CD8-positive, alpha-beta memory T cell (primary cell): ENCODE measurements at regions not wholly inside any gene's neighbourhood (a gene's known extent, or its start where the extent isn't known, plus 50 kb on each side); places are given as distances from the start of the nearest gene placed in this dataset.

Source experiments
- CTCF ChIA-PET: fragments of 350-600 bp; sonication (Branson Sonifier 250); formaldehyde crosslinking; loops from one replicate; lab custom pipeline; 2021; ENCODE audit warnings: antibody characterized with exemption; lab: Charles Lee
- POLR2A ChIA-PET: fragments of 350-600 bp; sonication (Branson Sonifier 250); formaldehyde crosslinking; loops from one replicate; lab custom pipeline; 2021; ENCODE audit warnings: antibody characterized with exemption; lab: Charles Lee
- DNase-seq, 5 donors: peaks; one replicate each; pipeline versions ENCODE4 v3.0.0 to v3.0.0-alpha.2; 2020 to 2022; ENCODE audit warnings: mixed read lengths in 1 of 5
- H3K27ac ChIP-seq: one replicate; pipeline ENCODE4 v1.7.0; 2013; ENCODE audit warnings: low read depth, mild to moderate bottlenecking, low read length, moderate library complexity
- H3K27me3 ChIP-seq: 2 replicates; pipeline ENCODE4 v1.7.0; 2013; ENCODE audit warnings: low read length, mild to moderate bottlenecking; ENCODE audit not compliant: insufficient read depth, poor library complexity, severe bottlenecking
- H3K36me3 ChIP-seq: 2 replicates; pipeline ENCODE4 v1.7.0; 2013; ENCODE audit warnings: mild to moderate bottlenecking, low read length, moderate library complexity; ENCODE audit not compliant: insufficient read depth
- H3K4me1 ChIP-seq: 2 replicates; pipeline ENCODE4 v1.7.0; 2013; ENCODE audit warnings: mild to moderate bottlenecking, low read length, moderate library complexity; ENCODE audit not compliant: insufficient read depth
- H3K4me3 ChIP-seq: 2 replicates; pipeline ENCODE4 v1.7.0; 2013; ENCODE audit warnings: mild to moderate bottlenecking, low read length
- H3K9me3 ChIP-seq: 2 replicates; pipeline ENCODE4 v1.7.0; 2013; ENCODE audit warnings: mild to moderate bottlenecking, low read length
- H3K27ac Mint-ChIP-seq, 8 donors: one replicate each; pipeline ENCODE4 v1.8.0; 2020 to 2021; ENCODE audit warnings: mixed read lengths in 8 of 8, mild to moderate bottlenecking in 6 of 8, inconsistent platforms in 3 of 8, moderate library complexity in 3 of 8
- H3K27me3 Mint-ChIP-seq, 2 donors: one replicate each; pipeline ENCODE4 v1.8.0; 2020 to 2021; ENCODE audit warnings: mixed read lengths in 2 of 2, mild to moderate bottlenecking in 1 of 2, moderate library complexity in 1 of 2
- H3K36me3 Mint-ChIP-seq, 3 donors: one replicate each; pipeline ENCODE4 v1.8.0; 2020 to 2021; ENCODE audit warnings: mixed read lengths in 3 of 3, inconsistent platforms in 1 of 3, mild to moderate bottlenecking in 1 of 3
- H3K4me1 Mint-ChIP-seq, 3 donors: one replicate each; pipeline ENCODE4 v1.8.0; 2020 to 2021; ENCODE audit warnings: mixed read lengths in 3 of 3, inconsistent platforms in 1 of 3, mild to moderate bottlenecking in 1 of 3
- H3K4me3 Mint-ChIP-seq, 7 donors: one replicate each; pipeline ENCODE4 v1.8.0; 2020 to 2021; ENCODE audit warnings: mixed read lengths in 7 of 7, mild to moderate bottlenecking in 6 of 7, moderate library complexity in 4 of 7, inconsistent platforms in 2 of 7
- H3K9me3 Mint-ChIP-seq, 5 donors: one replicate each; pipeline ENCODE4 v1.8.0; 2020 to 2022; ENCODE audit warnings: mixed read lengths in 5 of 5, mild to moderate bottlenecking in 3 of 5, moderate library complexity in 2 of 5, inconsistent platforms in 1 of 5

GRCh38 chrX:20974326-20974725, 399.9 kb upstream of the CNKSR2 start:
- no peak for DNase-seq
- peaks cover 0 to 6% of the 10 kb centered on the region in 2 donors for H3K27me3 Mint-ChIP-seq
- ChIA-PET CTCF (no interaction called here), POLR2A (no interaction called here)
- Histone ChIP-seq H3K27ac (no peak overlapping the region), H3K4me3 (no peak overlapping the region), H3K27me3 (no peaks in the 10 kb centered on the region), H3K36me3 (no peaks in the 10 kb centered on the region), H3K9me3 (no peaks in the 10 kb centered on the region), H3K4me1 (no peaks in the 10 kb centered on the region)
- H3K4me3 Mint-ChIP-seq = no peak overlapping the region
- H3K27ac Mint-ChIP-seq = no peak overlapping the region
- no peaks in the 10 kb centered on the region for H3K36me3 Mint-ChIP-seq
- peaks cover 0 to 3% (median 0%) of the 10 kb centered on the region in 5 donors for H3K9me3 Mint-ChIP-seq
- H3K4me1 Mint-ChIP-seq = no peaks in the 10 kb centered on the region

- Mint-ChIP-seq H3K4me1 (no peaks in the 10 kb centered on the region), H3K4me3 (no peak overlapping the region), H3K9me3 (no peaks in the 10 kb centered on the region), H3K27me3 (peaks cover 0 to 6% of the 10 kb centered on the region in 2 donors), H3K27ac (no peak overlapping the region), H3K36me3 (no peaks in the 10 kb centered on the region)
- Histone ChIP-seq H3K9me3 (no peaks in the 10 kb centered on the region), H3K4me1 (no peaks in the 10 kb centered on the region), H3K27ac (no peak overlapping the region), H3K27me3 (no peaks in the 10 kb centered on the region), H3K36me3 (no peaks in the 10 kb centered on the region), H3K4me3 (no peak overlapping the region)
- DNase-seq = no peak
- ChIA-PET POLR2A (no interaction called here), CTCF (no interaction called here)
Measured at GRCh38 chrX:20973038-20973437, 401.2 kb upstream of the CNKSR2 start.

- no peaks in the 10 kb centered on the region for H3K36me3 Mint-ChIP-seq
- ChIA-PET CTCF (no interaction called here), POLR2A (no interaction called here)
- DNase-seq = no peak
- H3K27me3 Mint-ChIP-seq = peaks cover 0 to 3% of the 10 kb centered on the region in 2 donors
- H3K9me3 ChIP-seq = no peaks in the 10 kb centered on the region
- no peak overlapping the region for H3K27ac ChIP-seq
- H3K36me3 ChIP-seq = no peaks in the 10 kb centered on the region
- H3K27me3 ChIP-seq = no peaks in the 10 kb centered on the region
- H3K4me3 Mint-ChIP-seq = no peak overlapping the region
- H3K4me1 Mint-ChIP-seq = no peaks in the 10 kb centered on the region
- no peak overlapping the region for H3K4me3 ChIP-seq
- H3K9me3 Mint-ChIP-seq = no peaks in the 10 kb centered on the region
- H3K4me1 ChIP-seq = no peaks in the 10 kb centered on the region
- no peak overlapping the region for H3K27ac Mint-ChIP-seq
Measured at GRCh38 chrX:20971250-20971649, 403.0 kb upstream of the CNKSR2 start.

- no peaks in the 10 kb centered on the region for H3K36me3 Mint-ChIP-seq
- H3K27ac Mint-ChIP-seq = no peak overlapping the region
- peaks cover 0 to 3% of the 10 kb centered on the region in 2 donors for H3K27me3 Mint-ChIP-seq
- Histone ChIP-seq H3K36me3 (no peaks in the 10 kb centered on the region), H3K4me1 (no peaks in the 10 kb centered on the region), H3K27me3 (no peaks in the 10 kb centered on the region), H3K27ac (no peak overlapping the region), H3K9me3 (no peaks in the 10 kb centered on the region), H3K4me3 (no peak overlapping the region)
- no peak overlapping the region for H3K4me3 Mint-ChIP-seq
- ChIA-PET CTCF (no interaction called here), POLR2A (no interaction called here)
- no peaks in the 10 kb centered on the region for H3K9me3 Mint-ChIP-seq
- no peak for DNase-seq
- H3K4me1 Mint-ChIP-seq = no peaks in the 10 kb centered on the region
Measured at GRCh38 chrX:20969565-20969964, 404.7 kb upstream of the CNKSR2 start.

GRCh38 chrX:20968996-20969395, 405.2 kb upstream of the CNKSR2 start:
- CTCF ChIA-PET = no interaction called here
- Mint-ChIP-seq H3K27me3 (peaks cover 0 to 3% of the 10 kb centered on the region in 2 donors), H3K36me3 (no peaks in the 10 kb centered on the region), H3K27ac (no peak overlapping the region), H3K9me3 (no peaks in the 10 kb centered on the region), H3K4me3 (no peak overlapping the region), H3K4me1 (no peaks in the 10 kb centered on the region)
- H3K4me3 ChIP-seq = no peak overlapping the region
- no peaks in the 10 kb centered on the region for H3K36me3 ChIP-seq
- H3K27me3 ChIP-seq = no peaks in the 10 kb centered on the region
- no peak overlapping the region for H3K27ac ChIP-seq
- POLR2A ChIA-PET = no interaction called here
- H3K4me1 ChIP-seq = no peaks in the 10 kb centered on the region
- H3K9me3 ChIP-seq = no peaks in the 10 kb centered on the region
- no peak for DNase-seq

GRCh38 chrX:20967725-20968124, 406.5 kb upstream of the CNKSR2 start:
- Mint-ChIP-seq H3K4me1 (no peaks in the 10 kb centered on the region), H3K9me3 (no peaks in the 10 kb centered on the region), H3K27me3 (peaks cover 0 to 3% of the 10 kb centered on the region in 2 donors), H3K36me3 (no peaks in the 10 kb centered on the region), H3K4me3 (no peak overlapping the region), H3K27ac (no peak overlapping the region)
- Histone ChIP-seq H3K4me3 (no peak overlapping the region), H3K27me3 (no peaks in the 10 kb centered on the region), H3K27ac (no peak overlapping the region), H3K36me3 (no peaks in the 10 kb centered on the region), H3K4me1 (no peaks in the 10 kb centered on the region), H3K9me3 (no peaks in the 10 kb centered on the region)
- ChIA-PET POLR2A (no interaction called here), CTCF (no interaction called here)
- DNase-seq = no peak

- CTCF ChIA-PET = no interaction called here
- H3K4me3 ChIP-seq = no peak overlapping the region
- POLR2A ChIA-PET = no interaction called here
- no peaks in the 10 kb centered on the region for H3K9me3 Mint-ChIP-seq
- no peaks in the 10 kb centered on the region for H3K27me3 Mint-ChIP-seq
- H3K9me3 ChIP-seq = no peaks in the 10 kb centered on the region
- no peaks in the 10 kb centered on the region for H3K4me1 ChIP-seq
- H3K36me3 Mint-ChIP-seq = no peaks in the 10 kb centered on the region
- H3K36me3 ChIP-seq = no peaks in the 10 kb centered on the region
- no peak overlapping the region for H3K27ac ChIP-seq
- no peaks in the 10 kb centered on the region for H3K4me1 Mint-ChIP-seq
- H3K27me3 ChIP-seq = no peaks in the 10 kb centered on the region
- DNase-seq = no peak
- H3K27ac Mint-ChIP-seq = no peak overlapping the region
- no peak overlapping the region for H3K4me3 Mint-ChIP-seq
Measured at GRCh38 chrX:20965270-20966044, 408.8 kb upstream of the CNKSR2 start.

GRCh38 chrX:20954014-20954413, 420.2 kb upstream of the CNKSR2 start:
- Mint-ChIP-seq H3K9me3 (peaks cover 0 to 5% (median 0%) of the 10 kb centered on the region in 5 donors), H3K4me1 (no peaks in the 10 kb centered on the region), H3K27me3 (no peaks in the 10 kb centered on the region), H3K27ac (no peak overlapping the region), H3K4me3 (no peak overlapping the region), H3K36me3 (no peaks in the 10 kb centered on the region)
- Histone ChIP-seq H3K4me1 (no peaks in the 10 kb centered on the region), H3K4me3 (no peak overlapping the region), H3K36me3 (no peaks in the 10 kb centered on the region), H3K27ac (no peak overlapping the region), H3K9me3 (no peaks in the 10 kb centered on the region), H3K27me3 (no peaks in the 10 kb centered on the region)
- POLR2A ChIA-PET = no interaction called here
- DNase-seq = no peak
- CTCF ChIA-PET = no interaction called here
